Coronary artery (tissue), 2 donors: ENCODE measurements at regions not wholly inside any gene's neighbourhood (a gene's known extent, or its start where the extent isn't known, plus 50 kb on each side); places are given as distances from the start of the nearest gene placed in this dataset.

Experiments
- DNase-seq: peaks from one replicate; pipeline ENCODE4 v3.0.0-alpha.2; 2017; ENCODE audit warnings: low spot score
- H3K27ac ChIP-seq, 2 donors: fragments of 200-600 bp; sonication (generic); one replicate each; pipeline ENCODE4 v1.5.1; 2016 to 2019
- H3K4me3 ChIP-seq: fragments of 200-600 bp; sonication (generic); 2 replicates; pipeline ENCODE4 v1.5.1; 2016; ENCODE audit warnings: mild to moderate bottlenecking, moderate library complexity
- CTCF ChIP-seq: fragments of 200-600 bp; sonication (generic); IDR thresholded peaks from one replicate; pipeline ENCODE4 v1.5.1; 2019; ENCODE audit warnings: antibody characterized with exemption

GRCh38 chr12:84730561-84731162 is 181.9 kb downstream of the SLC6A15 start:
- no peak for TF ChIP-seq CTCF
- DNase-seq = no peak
- Histone ChIP-seq H3K4me3 (no peak overlapping the region), H3K27ac (no peak overlapping the region)

GRCh38 chr12:84727961-84728360 is 184.6 kb downstream of the SLC6A15 start:
- TF ChIP-seq CTCF = no peak
- no peak overlapping the region for H3K4me3 ChIP-seq
- H3K27ac ChIP-seq = no peak overlapping the region
- no peak for DNase-seq

GRCh38 chr12:84726780-84727179 is 185.8 kb downstream of the SLC6A15 start:
- Histone ChIP-seq H3K4me3 (no peak overlapping the region), H3K27ac (no peak overlapping the region)
- DNase-seq = no peak
- TF ChIP-seq CTCF = no peak

GRCh38 chr12:84723988-84724387 is 188.6 kb downstream of the SLC6A15 start:
- TF ChIP-seq CTCF = no peak
- no peak for DNase-seq
- H3K27ac ChIP-seq = no peak overlapping the region
- H3K4me3 ChIP-seq = no peak overlapping the region

- no peak for DNase-seq
- Histone ChIP-seq H3K27ac (no peak overlapping the region), H3K4me3 (no peak overlapping the region)
- TF ChIP-seq CTCF = no peak
These were observed 192.6 kb downstream of the SLC6A15 start for GRCh38 chr12:84719997-84720396.

GRCh38 chr12:84718906-84719305 is 193.7 kb downstream of the SLC6A15 start:
- Histone ChIP-seq H3K27ac (no peak overlapping the region), H3K4me3 (no peak overlapping the region)
- no peak for DNase-seq
- TF ChIP-seq CTCF = no peak

- no peak for TF ChIP-seq CTCF
- Histone ChIP-seq H3K4me3 (no peak overlapping the region), H3K27ac (no peak overlapping the region)
- DNase-seq = no peak
These were observed 199.9 kb downstream of the SLC6A15 start for GRCh38 chr12:84712747-84713146.
